ENCODE measurements at regions not wholly inside any gene's neighbourhood (a gene's known extent, or its start where the extent isn't known, plus 50 kb on each side); places are given as distances from the start of the nearest gene placed in this dataset.

DNA sequence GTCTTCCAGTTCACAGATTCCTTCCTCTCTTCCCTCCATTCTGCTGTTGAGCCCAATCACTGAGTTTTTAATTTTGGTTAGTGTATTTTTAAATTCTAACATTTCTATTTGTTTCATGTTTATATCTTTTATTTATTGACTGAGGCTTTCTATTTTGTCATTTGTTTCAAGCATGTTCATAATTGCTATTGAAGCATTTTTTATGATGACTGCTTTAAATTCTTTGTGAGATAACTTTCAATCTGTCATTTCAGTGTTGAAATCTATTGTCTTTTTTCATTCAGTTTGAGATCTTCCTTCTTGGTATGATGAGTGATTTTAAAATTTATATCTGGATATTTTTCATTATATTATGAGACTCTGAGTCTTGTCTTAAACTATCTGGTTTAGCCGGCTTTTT, 192.3 kb downstream of the RPLP1 start:
- Histone ChIP-seq H3K4me2 (ENCODE audit: low read length) (no peak overlapping the region), H4K20me1 (ENCODE audit: insufficient read depth, low read length) (no peaks in the 10 kb centered on the region), H3K9me2 (ENCODE audit: insufficient read depth, low read length) (no peaks in the 10 kb centered on the region), H3K4me1 (ENCODE audit: insufficient read depth, low read length, poor library complexity, severe bottlenecking) (no peaks in the 10 kb centered on the region), H3K36me3 (ENCODE audit: insufficient read depth, low read length) (no peaks in the 10 kb centered on the region), H3K9me3 (ENCODE audit: low read length) (0 out of 2 replicates have a peak, but pooled peaks cover 9% of the 10 kb centered on the region), H3K27ac (ENCODE audit: low read depth, low read length, poor library complexity, severe bottlenecking) (no peak overlapping the region), H2AFZ (ENCODE audit: low read length) (no peak overlapping the region), H3K4me3 (ENCODE audit: low read depth, low read length, poor library complexity, severe bottlenecking) (no peak overlapping the region), H3K79me2 (ENCODE audit: insufficient read depth, low read depth, low read length) (no peaks in the 10 kb centered on the region)
- no peak for TF ChIP-seq EZH2phosphoT487 (IDR thresholded peaks at IDR 0.05; ENCODE audit: borderline replicate concordance, low read depth, low read length)
- TF ChIP-seq, protein P1, sequence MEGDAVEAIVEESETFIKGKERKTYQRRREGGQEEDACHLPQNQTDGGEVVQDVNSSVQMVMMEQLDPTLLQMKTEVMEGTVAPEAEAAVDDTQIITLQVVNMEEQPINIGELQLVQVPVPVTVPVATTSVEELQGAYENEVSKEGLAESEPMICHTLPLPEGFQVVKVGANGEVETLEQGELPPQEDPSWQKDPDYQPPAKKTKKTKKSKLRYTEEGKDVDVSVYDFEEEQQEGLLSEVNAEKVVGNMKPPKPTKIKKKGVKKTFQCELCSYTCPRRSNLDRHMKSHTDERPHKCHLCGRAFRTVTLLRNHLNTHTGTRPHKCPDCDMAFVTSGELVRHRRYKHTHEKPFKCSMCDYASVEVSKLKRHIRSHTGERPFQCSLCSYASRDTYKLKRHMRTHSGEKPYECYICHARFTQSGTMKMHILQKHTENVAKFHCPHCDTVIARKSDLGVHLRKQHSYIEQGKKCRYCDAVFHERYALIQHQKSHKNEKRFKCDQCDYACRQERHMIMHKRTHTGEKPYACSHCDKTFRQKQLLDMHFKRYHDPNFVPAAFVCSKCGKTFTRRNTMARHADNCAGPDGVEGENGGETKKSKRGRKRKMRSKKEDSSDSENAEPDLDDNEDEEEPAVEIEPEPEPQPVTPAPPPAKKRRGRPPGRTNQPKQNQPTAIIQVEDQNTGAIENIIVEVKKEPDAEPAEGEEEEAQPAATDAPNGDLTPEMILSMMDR (conservative IDR thresholded peaks at IDR 0.05; ENCODE audit: low read length): no peak
- intact Hi-C loops (cut with micrococcal nuclease; ENCODE audit: unreplicated experiment): no loop called here
- POLR2A ChIA-PET: no interaction called here
- DNase-seq (ENCODE audit: low spot score): no peak
- no TSS peak for BruUV-seq (replicated peaks)
- CTCF ChIA-PET (ENCODE audit: unreplicated experiment): no interaction called here

DNA sequence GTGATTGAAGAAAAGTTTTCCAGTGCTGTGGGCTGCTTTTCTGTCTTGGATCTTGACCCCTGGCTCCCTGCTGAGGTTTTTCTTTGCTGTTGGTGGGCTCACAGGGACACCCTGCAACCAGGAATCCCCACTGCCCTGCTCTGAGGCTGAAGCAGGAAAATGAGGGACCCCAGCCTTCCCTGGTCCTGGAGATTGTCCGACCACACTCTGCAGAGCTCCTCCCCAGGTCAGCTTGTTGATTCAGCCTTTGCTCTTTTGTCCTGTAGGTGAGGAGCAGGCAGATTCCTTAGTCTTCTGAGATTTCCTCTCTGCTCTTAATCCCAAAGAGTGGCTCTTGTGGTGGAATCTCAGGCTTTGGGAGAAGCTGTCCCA, 194.5 kb downstream of the RPLP1 start:
- no peak for DNase-seq (ENCODE audit: low spot score)
- Histone ChIP-seq H3K9me2 (ENCODE audit: insufficient read depth, low read length) (no peaks in the 10 kb centered on the region), H3K27ac (ENCODE audit: low read depth, low read length, poor library complexity, severe bottlenecking) (no peak overlapping the region), H3K36me3 (ENCODE audit: insufficient read depth, low read length) (no peaks in the 10 kb centered on the region), H3K4me1 (ENCODE audit: insufficient read depth, low read length, poor library complexity, severe bottlenecking) (no peaks in the 10 kb centered on the region), H3K4me3 (ENCODE audit: low read depth, low read length, poor library complexity, severe bottlenecking) (no peak overlapping the region), H3K79me2 (ENCODE audit: insufficient read depth, low read depth, low read length) (no peaks in the 10 kb centered on the region), H2AFZ (ENCODE audit: low read length) (no peak overlapping the region), H3K9me3 (ENCODE audit: low read length) (no peaks in the 10 kb centered on the region), H4K20me1 (ENCODE audit: insufficient read depth, low read length) (no peaks in the 10 kb centered on the region), H3K4me2 (ENCODE audit: low read length) (no peak overlapping the region)
- ChIA-PET CTCF (ENCODE audit: unreplicated experiment) (no interaction called here), POLR2A (interaction anchor here (0.5 kb wide), 1 partner anchor 15 kb away, joined by 3 read pairs; no protein-coding TSS in a partner anchor)
- BruUV-seq (replicated peaks): no TSS peak
- intact Hi-C loops (cut with micrococcal nuclease; ENCODE audit: unreplicated experiment): no loop called here
- no peak for TF ChIP-seq EZH2phosphoT487 (IDR thresholded peaks at IDR 0.05; ENCODE audit: borderline replicate concordance, low read depth, low read length)

DNA sequence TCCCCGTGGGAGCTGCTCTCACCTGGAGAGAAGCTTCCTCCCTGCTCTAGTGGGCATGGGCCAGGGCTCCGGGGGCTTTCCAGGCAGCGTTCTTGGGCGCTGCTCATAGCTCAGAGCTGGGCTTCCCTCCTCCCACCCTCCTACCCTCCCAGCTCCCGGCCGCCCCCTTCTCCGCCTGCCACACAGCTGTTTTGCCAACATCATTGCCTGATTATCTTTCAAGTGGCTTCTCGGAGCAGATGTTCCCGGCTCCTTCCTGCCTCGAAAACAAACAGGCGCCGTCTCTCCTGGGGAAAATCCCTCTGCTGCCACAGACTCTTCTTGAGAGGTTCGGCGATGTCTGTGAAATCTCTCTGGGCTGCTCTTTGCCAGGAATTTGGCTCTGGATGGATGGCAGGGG, 195.6 kb downstream of the RPLP1 start:
- no peaks in the 10 kb centered on the region for H3K9me2 ChIP-seq (ENCODE audit: insufficient read depth, low read length)
- DNase-seq (ENCODE audit: low spot score): no peak
- H3K4me2 ChIP-seq (ENCODE audit: low read length): no peak overlapping the region
- ChIA-PET POLR2A (no interaction called here), CTCF (ENCODE audit: unreplicated experiment) (no interaction called here)
- no peaks in the 10 kb centered on the region for H3K36me3 ChIP-seq (ENCODE audit: insufficient read depth, low read length)
- H3K27ac ChIP-seq (ENCODE audit: low read depth, low read length, poor library complexity, severe bottlenecking): no peak overlapping the region
- no peaks in the 10 kb centered on the region for H3K9me3 ChIP-seq (ENCODE audit: low read length)
- H3K79me2 ChIP-seq (ENCODE audit: insufficient read depth, low read depth, low read length): no peaks in the 10 kb centered on the region
- H3K4me1 ChIP-seq (ENCODE audit: insufficient read depth, low read length, poor library complexity, severe bottlenecking): no peaks in the 10 kb centered on the region
- no peak for TF ChIP-seq EZH2phosphoT487 (IDR thresholded peaks at IDR 0.05; ENCODE audit: borderline replicate concordance, low read depth, low read length)
- TF ChIP-seq, protein P1 (conservative IDR thresholded peaks at IDR 0.05; ENCODE audit: low read length): no peak
- no peak overlapping the region for H2AFZ ChIP-seq (ENCODE audit: low read length)
- H4K20me1 ChIP-seq (ENCODE audit: insufficient read depth, low read length): no peaks in the 10 kb centered on the region
- no peak overlapping the region for H3K4me3 ChIP-seq (ENCODE audit: low read depth, low read length, poor library complexity, severe bottlenecking)
- intact Hi-C loops (cut with micrococcal nuclease; ENCODE audit: unreplicated experiment): no loop called here
- no TSS peak for BruUV-seq (replicated peaks)
